Fibroblast of skin of right quadriceps (primary cell): ENCODE measurements at regions not wholly inside any gene's neighbourhood (a gene's known extent, or its start where the extent isn't known, plus 50 kb on each side); places are given as distances from the start of the nearest gene placed in this dataset.
"Not testable (repeated sequence)": the region's sequence is repeated elsewhere in the genome, so short reads cannot be mapped to it uniquely, and the experiment has no call there.

Source experiments
- DNase-seq: peaks from one replicate; pipeline ENCODE4 v3.0.0-alpha.2; 2013

- DNase-seq: no peak
These were observed 190.0 kb upstream of the C14orf180 start for GRCh38 chr14:104389326-104390220.

- no peak for DNase-seq
These were observed 189.2 kb upstream of the C14orf180 start for GRCh38 chr14:104390221-104390931.

- no peak for DNase-seq
These were observed 188.3 kb upstream of the C14orf180 start for GRCh38 chr14:104390941-104391901.

GRCh38 chr14:104392001-104392395 is 187.6 kb upstream of the C14orf180 start:
- no peak for DNase-seq

GRCh38 chr14:104392396-104393198 is 187.0 kb upstream of the C14orf180 start:
- DNase-seq: no peak

GRCh38 chr14:104393199-104393897 is 186.2 kb upstream of the C14orf180 start:
- DNase-seq: no peak

GRCh38 chr14:104393898-104394381 is 185.6 kb upstream of the C14orf180 start:
- DNase-seq: no peak

- DNase-seq: no peak
These were observed 185.1 kb upstream of the C14orf180 start for GRCh38 chr14:104394409-104394851.

GRCh38 chr14:104395276-104395675 is 184.3 kb upstream of the C14orf180 start:
- no peak for DNase-seq

- no peak for DNase-seq
These were observed 183.5 kb upstream of the C14orf180 start for GRCh38 chr14:104395941-104396681.

GRCh38 chr14:104396682-104397470 is 182.7 kb upstream of the C14orf180 start:
- DNase-seq: no peak

GRCh38 chr14:104397956-104398355 is 181.6 kb upstream of the C14orf180 start:
- no peak for DNase-seq

- DNase-seq: no peak
These were observed 180.9 kb upstream of the C14orf180 start for GRCh38 chr14:104398656-104399055.

GRCh38 chr14:104399432-104400155 is 180.0 kb upstream of the C14orf180 start:
- DNase-seq: no peak

GRCh38 chr14:104400355-104400754 is 179.2 kb upstream of the C14orf180 start:
- no peak for DNase-seq

- no peak for DNase-seq
These were observed 177.8 kb upstream of the C14orf180 start for GRCh38 chr14:104401785-104402184.

- DNase-seq: not testable (repeated sequence)
These were observed 177.3 kb upstream of the C14orf180 start for GRCh38 chr14:104402303-104402702.

- no peak for DNase-seq
These were observed 175.9 kb upstream of the C14orf180 start for GRCh38 chr14:104403421-104404220.
